HG03060 (cell line): ENCODE measurements at regions not wholly inside any gene's neighbourhood (a gene's known extent, or its start where the extent isn't known, plus 50 kb on each side); places are given as distances from the start of the nearest gene placed in this dataset.

Source experiments
- ATAC-seq: cut with Tn5 transposase; IDR thresholded peaks from one replicate; pipeline ENCODE4 v1.9.1; 2021; ENCODE audit warnings: low read depth, moderate number of reproducible peaks; ENCODE audit not compliant: unreplicated experiment

DNA sequence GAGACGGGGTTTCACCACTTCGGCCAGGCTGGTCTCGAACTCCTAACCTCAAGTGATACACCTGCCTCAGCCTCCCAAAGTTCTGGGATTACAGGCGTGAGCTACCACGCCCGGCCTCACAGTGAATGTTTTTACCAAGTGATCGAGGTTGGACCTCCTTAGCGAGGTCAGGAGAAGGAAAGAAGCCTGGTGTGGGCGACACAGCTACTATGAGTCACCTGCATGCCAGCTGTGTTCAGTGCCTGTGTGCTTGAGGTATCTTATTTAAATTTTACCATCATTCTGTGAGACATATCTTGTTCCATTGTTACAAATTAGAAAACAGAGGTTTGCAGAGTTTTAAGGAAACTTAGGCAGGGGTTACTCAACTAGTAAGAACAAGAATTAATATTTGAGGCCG lies 174.8 kb upstream of the DYNLRB2 start:
- ATAC-seq = no peak

DNA sequence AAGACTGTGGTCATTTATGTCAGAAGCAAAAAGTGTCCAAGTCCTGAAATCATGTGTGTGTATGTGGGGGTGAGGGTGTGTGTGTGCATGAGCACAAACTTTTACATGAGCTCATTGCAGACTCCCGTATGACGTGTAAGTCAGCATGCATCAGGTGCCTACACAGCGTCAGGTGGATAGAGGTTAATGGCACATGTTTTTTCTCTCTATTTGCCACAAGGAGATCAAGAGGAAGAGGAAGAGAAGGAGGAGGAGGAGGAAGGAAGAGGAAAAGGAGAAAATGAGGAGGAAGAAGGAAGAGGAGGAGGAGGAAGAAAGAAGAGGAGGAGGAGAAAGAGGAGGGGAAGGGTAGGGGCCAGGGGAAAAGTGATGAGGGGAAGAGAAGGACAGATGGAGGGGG lies 178.0 kb upstream of the DYNLRB2 start:
- no peak for ATAC-seq

DNA sequence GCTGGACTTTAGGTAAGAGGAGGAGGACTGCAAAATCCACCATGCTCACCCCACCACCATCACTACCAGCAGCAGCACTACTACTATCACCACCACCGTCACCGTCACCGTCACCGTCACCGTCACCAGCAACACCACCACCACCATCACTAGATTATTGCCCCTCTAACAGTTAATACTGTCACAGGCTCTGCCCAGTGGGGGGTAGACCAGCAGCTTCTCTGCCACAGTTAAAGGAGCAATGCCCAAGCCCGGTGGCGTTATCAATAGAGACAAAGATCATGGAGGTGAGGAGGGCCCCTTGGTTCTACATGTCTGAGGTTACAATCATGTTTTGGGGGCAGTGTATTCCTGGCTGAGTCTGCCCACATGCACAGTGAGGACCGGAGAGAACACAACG lies 184.4 kb upstream of the DYNLRB2 start:
- no peak for ATAC-seq

DNA sequence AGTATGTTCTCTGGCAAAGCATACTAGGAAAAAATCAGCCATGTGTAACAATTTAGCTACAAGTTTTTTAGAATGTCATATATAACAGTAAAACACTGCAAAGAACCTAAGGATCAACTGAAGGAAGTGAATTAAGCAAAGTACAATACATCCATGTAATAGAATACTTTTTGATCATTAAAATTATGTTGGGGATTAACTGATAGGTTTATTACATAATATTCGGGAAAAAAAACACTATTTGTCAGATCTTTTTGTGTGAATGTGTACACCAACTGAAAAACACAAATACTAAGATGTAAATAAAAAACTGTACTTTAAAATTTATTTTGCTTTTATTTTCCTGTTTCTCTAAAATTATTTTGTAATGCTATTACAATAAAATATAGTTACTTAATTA lies 185.5 kb upstream of the DYNLRB2 start:
- ATAC-seq = no peak

DNA sequence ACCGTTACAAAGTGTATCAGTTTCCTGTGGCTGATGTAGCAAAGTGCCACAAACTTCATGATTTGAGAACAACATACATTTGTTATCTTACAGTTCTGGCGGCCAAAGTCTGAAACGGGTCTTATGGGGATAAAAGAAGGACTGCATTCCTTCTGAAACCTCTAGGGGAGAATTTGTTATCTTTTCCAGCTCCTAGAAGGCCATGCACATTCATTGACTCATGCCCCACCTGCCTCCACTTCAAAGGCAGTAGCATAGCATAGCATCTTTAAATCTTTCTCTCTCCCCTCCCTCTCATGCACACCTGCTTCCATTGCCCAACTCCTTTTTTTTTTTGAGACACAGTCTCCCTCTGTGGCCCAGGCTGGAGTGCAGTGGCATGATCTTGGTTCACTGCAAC lies 190.7 kb upstream of the DYNLRB2 start:
- ATAC-seq = no peak

DNA sequence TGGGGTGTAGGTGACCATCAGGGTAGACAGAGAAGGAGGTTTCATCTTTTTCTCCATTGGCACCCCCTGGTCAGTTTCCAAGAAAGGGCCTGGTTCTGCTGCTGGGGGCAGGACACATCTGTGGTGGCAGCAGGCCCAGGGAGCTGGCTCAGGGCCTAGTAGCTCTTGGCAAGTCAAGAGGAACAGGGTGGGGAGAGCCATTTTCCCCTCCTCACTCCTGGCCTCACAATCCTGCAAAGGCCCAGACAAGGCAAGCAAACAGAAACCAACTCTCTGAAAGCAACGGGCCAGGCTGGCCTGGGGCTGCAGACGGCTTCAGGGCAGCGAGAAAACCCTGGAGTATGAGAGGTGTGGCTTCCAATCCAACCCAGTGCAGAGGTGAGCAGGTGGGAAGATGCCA lies 192.9 kb upstream of the DYNLRB2 start:
- no peak for ATAC-seq

DNA sequence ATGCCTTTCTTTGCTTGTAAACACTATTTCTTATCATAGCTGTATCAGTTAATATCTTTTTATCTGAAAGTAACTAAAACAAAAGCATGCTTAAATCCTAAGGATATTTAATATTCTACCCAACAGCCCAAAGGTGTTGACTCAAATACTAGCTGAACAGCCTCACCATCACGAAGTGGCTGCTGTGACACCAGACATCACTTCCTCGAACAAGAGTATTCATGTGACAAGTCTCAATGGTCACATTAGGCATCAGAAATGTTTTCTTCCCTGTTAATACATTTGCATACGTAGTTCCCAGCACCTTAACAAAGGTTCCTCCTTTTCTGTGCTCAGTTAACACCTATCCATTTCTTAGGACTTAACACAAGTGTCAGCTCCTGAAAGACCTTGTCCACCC lies 193.8 kb upstream of the DYNLRB2 start:
- ATAC-seq = no peak

DNA sequence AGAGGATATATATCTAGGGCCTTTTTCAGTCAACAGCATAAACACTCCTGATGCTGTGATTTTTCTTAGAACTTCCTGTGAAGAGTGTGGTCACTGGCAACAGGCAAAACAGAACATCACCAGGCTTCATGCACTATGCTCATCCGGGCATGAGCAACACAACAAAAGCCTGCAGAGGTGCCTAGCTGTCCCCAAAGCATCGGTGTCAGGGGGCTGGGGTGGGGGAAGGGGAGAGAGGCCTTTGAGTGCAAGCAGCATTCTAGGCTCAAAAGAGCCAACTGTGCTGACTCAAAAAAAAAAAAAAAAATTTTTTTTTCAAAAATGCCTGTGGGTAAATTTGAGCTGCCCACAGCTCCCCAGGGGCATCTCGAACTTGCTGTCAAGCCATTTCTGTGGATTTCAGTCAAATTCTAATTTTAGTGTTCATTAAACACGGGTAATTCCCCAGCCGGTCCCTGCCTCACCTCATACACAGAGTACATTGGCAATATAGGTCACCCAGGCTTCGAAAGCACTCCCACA lies 194.6 kb upstream of the DYNLRB2 start:
- no peak for ATAC-seq

DNA sequence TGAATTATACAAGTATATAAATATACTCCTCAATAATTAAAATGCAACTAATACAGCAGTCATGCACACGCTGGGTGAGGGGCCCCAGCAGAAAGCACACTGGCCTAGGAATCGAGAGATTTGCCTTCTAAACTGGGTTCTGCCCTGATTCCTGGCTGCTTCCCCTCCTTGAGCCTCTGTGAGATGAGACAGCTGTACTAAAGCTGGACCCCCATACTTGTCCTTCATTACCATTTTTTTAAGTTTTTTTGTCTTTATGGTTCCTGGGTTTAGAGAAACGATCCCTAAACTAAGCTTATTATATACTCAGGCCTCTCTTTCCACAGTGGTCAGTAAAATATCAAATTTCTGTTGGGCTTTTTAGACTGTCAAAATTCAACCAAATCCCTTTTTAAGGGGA lies 195.1 kb upstream of the DYNLRB2 start:
- no peak for ATAC-seq

DNA sequence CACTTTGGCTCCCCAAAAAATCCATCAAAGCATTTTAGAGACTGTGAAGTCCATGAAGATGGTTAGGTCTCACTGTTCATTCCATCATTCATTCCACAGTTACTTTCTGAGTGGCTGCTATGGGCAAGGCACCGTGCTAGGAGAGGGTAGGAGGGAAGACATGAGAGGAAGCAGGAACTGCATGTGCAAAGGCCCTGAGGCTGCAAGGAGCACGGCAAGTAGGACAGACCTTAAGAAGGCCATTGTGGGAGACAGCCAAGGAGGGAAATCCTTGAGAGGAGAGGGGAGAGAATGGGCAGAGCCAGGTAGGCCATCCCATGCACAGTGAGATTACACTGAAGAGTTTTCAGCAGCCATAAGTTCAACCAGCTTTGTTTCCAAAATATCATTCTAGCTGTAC lies 196.2 kb upstream of the DYNLRB2 start:
- ATAC-seq = no peak

DNA sequence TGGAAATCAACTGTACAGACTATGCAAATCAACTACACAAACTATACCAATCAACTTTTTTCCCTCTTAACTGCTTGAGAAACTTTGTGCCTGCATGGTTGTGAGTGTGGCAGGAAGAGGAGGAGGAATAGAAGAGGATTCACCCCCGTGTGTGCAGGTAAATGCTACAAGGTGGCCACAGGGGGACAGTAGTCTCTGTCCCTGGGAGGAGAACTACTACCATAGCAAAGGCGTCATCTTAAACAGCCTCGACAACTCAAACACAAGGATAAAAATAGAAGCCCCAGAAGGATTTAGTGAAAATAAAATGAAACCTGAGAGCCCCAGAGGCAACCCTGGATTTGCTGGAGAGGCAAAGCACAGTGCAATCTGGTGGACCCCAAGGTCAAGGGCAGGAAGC lies 199.5 kb upstream of the DYNLRB2 start:
- no peak for ATAC-seq

DNA sequence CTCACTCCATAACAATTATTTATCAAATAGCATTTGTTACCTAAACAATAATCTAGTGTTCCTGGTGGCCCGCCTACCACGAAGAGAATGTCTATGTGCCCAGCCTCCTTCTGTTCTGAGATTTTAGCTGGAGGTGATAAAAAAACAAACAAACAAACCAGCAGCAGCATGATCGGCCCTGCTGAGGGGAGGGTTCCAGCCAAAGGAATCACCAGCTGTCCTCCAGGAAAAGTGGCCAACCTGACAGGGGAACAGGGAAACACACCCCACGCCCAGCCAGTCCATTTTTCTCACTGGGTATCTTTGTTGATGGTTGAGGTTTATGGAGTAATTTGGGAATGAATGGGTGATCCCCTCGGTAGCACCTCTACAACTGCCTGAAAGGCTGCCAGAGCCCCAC lies 203.0 kb upstream of the DYNLRB2 start:
- no peak for ATAC-seq

DNA sequence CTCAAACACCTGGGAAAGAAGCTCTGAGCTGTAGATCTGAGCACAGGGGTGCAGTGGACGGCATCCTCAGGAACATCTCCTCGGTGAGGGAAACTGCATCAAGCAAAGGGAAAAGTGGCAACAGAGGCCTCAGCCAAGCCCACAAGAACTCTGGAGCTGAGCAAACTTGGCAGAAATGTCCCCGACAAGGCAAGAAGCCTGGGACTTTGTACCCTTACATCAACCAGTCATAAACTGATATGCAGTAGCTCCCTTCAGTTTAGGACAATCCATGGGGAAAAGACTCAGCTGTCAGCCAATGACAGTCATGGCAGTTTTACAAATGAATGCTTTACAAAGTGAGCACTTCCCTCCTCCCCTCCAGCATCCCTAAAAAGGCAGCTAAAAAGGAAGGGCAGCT lies 210.0 kb upstream of the DYNLRB2 start:
- no peak for ATAC-seq

DNA sequence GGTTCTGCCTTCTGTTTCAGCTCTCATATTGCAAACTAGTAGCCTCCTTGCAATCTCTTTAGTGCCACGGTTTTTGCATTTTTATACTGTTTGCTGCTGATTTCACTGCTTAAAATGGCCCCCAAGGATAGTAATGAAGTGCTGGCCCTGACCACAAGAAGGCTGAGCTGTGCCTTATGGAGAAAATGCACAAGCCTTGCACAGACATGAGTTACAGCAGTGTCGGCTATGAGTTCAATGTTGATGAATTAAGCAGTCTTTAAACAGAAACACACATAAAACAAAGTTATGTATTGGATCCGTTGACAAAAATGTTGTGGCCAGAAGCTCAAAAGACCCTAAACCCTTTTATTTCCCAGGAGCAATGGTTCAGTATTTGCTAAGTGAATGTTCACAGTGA lies 210.6 kb upstream of the DYNLRB2 start:
- ATAC-seq = no peak

DNA sequence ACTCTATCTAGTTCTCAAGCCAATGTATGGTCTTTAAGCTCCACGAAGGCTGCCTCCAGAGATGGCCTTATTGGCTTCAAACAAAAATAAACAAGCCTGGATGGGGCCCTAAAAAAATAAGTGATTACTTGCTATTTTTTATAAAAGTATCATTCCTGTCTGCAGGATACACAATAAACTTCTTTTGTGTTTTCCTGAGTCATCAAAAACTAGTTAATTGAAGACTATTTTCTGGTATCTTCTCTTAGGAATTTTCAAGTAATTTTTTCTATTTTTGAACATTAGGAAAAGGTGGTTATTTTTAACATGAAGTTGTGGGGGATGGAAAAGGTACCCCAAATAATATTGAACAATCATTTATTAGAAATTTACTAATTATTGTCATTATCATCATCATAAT lies 213.1 kb upstream of the DYNLRB2 start:
- ATAC-seq = no peak

DNA sequence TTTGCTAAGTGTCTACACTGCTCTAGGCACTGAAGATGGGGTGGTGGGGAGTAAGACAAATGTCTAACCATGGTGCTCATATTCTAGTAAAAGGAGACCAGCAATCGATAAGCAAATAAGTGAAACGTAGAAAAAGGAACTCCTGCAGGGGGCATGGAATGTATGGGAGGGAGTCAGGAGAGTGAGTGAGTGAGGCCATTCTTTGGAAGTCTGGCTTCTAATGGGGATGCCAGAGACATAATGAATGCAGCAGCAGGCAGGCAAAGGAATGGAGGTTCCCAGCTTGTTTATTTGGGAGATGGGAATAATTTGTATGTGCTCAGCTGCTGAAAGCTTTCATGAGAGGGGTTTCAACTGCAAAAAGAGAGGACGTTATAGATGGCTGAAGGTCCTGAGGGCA lies 216.4 kb upstream of the DYNLRB2 start:
- ATAC-seq = no peak

DNA sequence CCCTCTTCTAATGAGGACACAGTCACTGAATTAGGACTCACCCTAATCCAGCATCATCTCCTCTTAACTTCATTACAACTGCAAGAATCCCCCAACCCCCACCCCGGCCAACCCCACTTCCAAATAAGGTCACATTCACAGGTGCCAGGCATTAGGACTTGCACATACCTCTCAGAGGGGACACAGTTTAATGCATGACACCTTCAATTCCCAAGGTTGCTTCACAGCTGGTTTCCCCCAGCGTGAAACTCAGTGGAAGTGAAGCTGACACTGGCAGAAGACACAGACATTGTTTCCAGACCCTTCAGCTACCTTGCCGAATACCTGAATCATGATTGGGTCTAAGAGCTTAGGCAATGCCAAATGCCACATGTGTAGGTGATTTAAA lies 217.0 kb upstream of the DYNLRB2 start:
- ATAC-seq = no peak

DNA sequence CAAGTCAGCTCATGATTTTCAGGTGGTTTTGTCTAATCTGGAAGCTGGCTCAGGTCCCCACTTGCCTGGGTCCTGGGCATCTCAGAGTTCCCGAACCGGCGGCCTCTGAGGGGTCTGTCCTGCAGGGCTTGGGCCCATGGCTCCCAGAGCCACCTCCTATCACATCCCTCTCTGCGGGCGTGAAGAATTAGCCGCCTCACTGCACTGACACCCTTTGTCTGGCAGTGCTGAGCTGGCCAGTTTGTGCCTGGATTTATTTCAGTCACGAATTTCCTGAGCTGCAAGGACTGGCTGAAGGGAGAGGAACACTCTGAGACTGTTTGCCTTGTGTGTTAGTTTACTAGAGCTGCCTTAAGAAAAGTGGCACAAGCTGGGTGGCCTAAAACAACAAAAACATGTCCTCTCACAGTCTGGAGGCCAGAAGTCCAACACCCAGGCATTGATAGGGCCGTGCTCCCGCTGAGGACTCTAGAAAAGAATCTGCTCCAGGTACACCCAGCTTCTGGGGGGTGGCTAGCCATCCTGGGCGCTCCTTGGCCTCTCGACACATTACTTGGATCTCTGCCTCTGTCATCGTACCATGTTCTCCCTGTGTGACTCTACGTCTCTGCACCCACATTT lies 217.5 kb upstream of the DYNLRB2 start:
- no peak for ATAC-seq

DNA sequence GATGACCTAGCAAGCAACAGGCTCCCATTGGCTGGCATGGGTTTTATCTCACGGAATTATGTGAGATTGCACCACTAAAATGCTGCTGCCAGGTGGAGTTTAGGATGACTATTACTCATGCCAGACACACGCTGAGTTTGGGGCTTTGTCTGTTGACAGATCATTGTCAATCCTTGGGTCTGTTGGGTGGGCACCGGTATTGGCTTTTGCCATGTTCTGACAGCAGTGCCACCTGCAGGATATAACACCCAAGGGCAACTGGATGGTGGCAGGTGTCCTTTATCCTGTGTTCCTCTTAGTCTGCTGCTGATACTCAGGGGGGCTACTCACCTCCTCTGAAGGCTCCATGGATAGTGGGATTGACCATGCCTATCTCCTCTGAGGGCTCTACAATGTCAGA lies 221.6 kb upstream of the DYNLRB2 start:
- no peak for ATAC-seq

DNA sequence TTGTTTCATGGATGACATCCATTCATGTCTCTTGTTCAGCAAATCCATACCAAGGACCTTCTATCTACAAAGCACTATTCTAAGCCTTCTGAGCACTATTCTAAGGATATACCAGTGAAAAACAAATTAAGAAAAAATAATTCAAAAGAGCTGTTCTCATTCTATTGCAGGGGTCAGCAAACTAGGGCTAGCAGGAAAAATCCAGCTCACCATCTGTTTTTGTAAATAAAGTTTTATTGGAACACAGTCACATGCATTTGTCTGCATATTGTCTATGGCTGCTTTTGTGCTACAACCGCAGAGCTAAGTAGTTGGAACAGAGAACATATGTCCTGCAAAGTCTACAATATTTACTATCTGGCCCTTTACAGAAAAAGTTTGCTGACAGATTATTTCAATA lies 222.7 kb upstream of the DYNLRB2 start:
- ATAC-seq = no peak

DNA sequence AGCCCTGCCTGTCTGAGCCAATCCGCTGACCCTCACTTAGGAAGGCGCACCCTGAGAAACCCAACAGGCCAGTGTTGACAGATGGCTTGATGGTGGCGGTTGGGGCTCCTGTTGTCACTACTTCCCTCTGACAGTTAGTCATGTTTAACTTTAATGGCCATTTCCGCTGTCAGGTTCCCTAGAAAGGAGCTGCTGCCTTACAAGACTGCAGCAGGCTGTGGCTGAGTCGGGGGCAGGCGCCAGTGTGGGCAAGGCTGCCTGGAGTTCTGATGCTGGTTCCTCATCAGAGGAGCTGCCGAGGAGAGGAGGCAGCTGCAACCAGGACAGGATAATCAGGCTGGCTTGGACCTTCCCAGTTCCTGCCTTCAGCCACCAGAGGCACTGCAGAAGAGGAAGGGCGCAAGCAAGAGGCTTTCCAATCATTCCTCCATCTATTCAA lies 223.2 kb upstream of the DYNLRB2 start:
- ATAC-seq = no peak

DNA sequence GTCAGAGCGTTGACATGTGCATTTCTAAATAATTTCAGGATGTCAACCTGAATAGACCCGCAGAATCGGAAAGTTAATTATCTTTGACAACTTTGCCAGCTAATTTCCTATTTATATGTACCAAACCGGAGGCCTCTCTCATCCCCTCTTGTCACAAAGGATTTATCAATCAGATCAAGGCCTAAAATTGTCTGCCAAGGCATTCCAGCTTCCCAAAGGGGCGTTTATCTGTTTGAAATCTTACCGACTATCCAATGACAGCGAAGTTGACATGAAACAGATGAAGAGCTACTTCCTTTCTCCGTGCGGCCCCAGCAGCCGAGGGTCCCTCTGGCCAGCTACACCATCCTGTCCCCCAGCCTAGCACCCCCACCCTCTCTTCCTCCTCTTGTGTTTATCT lies 223.7 kb upstream of the DYNLRB2 start:
- no peak for ATAC-seq

DNA sequence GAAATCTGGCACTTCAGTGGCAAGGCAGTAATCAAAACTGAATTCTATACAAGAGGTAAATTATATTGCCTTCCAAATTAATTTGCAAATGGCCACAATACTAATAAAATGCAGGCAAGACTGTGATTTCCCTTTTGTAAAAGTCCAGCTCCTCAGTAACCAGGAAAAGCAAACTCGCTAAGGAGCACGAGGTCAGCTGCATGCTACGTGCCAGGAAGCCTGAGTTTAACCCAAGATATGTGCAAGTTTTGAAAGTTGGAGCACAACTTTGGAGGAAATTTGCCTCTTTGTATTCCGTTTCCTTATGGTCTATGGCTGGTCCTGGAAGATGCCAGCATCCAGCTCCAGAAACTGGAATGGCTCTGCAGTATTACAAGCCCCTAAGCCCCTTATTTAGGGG lies 226.8 kb upstream of the DYNLRB2 start:
- ATAC-seq = no peak
